T-cell (primary cell): ENCODE measurements at regions not wholly inside any gene's neighbourhood (a gene's known extent, or its start where the extent isn't known, plus 50 kb on each side); places are given as distances from the start of the nearest gene placed in this dataset.
"Not testable (repeated sequence)": the region's sequence is repeated elsewhere in the genome, so short reads cannot be mapped to it uniquely, and the experiment has no call there.

Source experiments
- ATAC-seq, 4 experiments: fragments of 200-7000 bp in 3 of 4; fragments of 150-1000 bp in 1 of 4; cut with Tn5 transposase; replicated peaks in 1 of 4; 1 replicate in 3 of 4; 2 replicates in 1 of 4; pipeline ENCODE4 v1.10.0; 2021; ENCODE audit warnings: moderate library complexity in 3 of 4, mild to moderate bottlenecking in 2 of 4, moderate number of reproducible peaks in 1 of 4
- CTCF ChIA-PET, 2 donors: fragments of 300-600 bp; sonication (Branson Sonifier 250); formaldehyde crosslinking; loops; one replicate each; lab custom pipeline; 2022; ENCODE audit warnings: antibody characterized with exemption in 2 of 2; lab: Charles Lee
- POLR2A ChIA-PET, 2 donors: fragments of 300-600 bp; sonication (Branson Sonifier 250); formaldehyde crosslinking; loops; one replicate each; lab custom pipeline; 2022; ENCODE audit warnings: antibody characterized with exemption in 2 of 2; lab: Charles Lee
- DNase-seq, 35 experiments: peaks; one replicate each; pipeline versions ENCODE4 v3.0.0 to v3.0.0-alpha.2; 2013 to 2023
- H3K27ac ChIP-seq: one replicate; pipeline ENCODE4 v1.5.1; 2013; ENCODE audit warnings: low read length
- H3K27me3 ChIP-seq, 2 experiments: replicated peaks in 1 of 2; 1 replicate in 1 of 2; 2 replicates in 1 of 2; pipeline versions ENCODE4 v1.6.1 to v1.7.0; 2013; ENCODE audit warnings: low read length in 1 of 2, mixed read lengths in 1 of 2; ENCODE audit not compliant: control insufficient read depth in 2 of 2, insufficient read depth in 2 of 2; ENCODE audit errors: extremely low read depth in 1 of 2
- H3K36me3 ChIP-seq, 2 donors: 1 replicate in 1 of 2; 2 replicates in 1 of 2; pipeline versions ENCODE4 v1.6.1 to v1.7.0; 2013; ENCODE audit warnings: low read length in 1 of 2; ENCODE audit not compliant: control insufficient read depth in 2 of 2, insufficient read depth in 1 of 2; ENCODE audit errors: extremely low read depth in 1 of 2
- H3K4me1 ChIP-seq, 2 experiments: 1 replicate in 1 of 2; 2 replicates in 1 of 2; pipeline versions ENCODE4 v1.6.1 to v1.7.0; 2013; ENCODE audit warnings: low read length in 2 of 2, mixed read lengths in 1 of 2; ENCODE audit not compliant: insufficient read depth in 2 of 2, control insufficient read depth in 1 of 2; ENCODE audit errors: extremely low read depth in 1 of 2
- H3K4me3 ChIP-seq, 2 donors: 1 replicate in 1 of 2; 2 replicates in 1 of 2; pipeline versions ENCODE4 v1.5.1 to v1.7.0; 2013; ENCODE audit warnings: mild to moderate bottlenecking in 2 of 2, low read length in 1 of 2, moderate library complexity in 1 of 2; ENCODE audit not compliant: control insufficient read depth in 1 of 2; ENCODE audit errors: extremely low read depth in 1 of 2
- H3K9me3 ChIP-seq: 2 replicates; pipeline ENCODE4 v1.7.0; 2013
- H3K27ac Mint-ChIP-seq, 2 donors: one replicate each; pipeline ENCODE4 v1.8.0; 2020 to 2021; ENCODE audit warnings: mild to moderate bottlenecking in 2 of 2, mixed read lengths in 2 of 2
- H3K27me3 Mint-ChIP-seq, 2 donors: one replicate each; pipeline ENCODE4 v1.8.0; 2021 to 2022; ENCODE audit warnings: mixed read lengths in 2 of 2
- H3K36me3 Mint-ChIP-seq: one replicate; pipeline ENCODE4 v1.8.0; 2021; ENCODE audit warnings: mixed read lengths
- H3K4me1 Mint-ChIP-seq, 3 donors: one replicate each; pipeline ENCODE4 v1.8.0; 2020 to 2022; ENCODE audit warnings: mixed read lengths in 3 of 3, mild to moderate bottlenecking in 1 of 3
- H3K4me3 Mint-ChIP-seq, 3 donors: one replicate each; pipeline ENCODE4 v1.8.0; 2020 to 2022; ENCODE audit warnings: mild to moderate bottlenecking in 3 of 3, mixed read lengths in 3 of 3, moderate library complexity in 3 of 3
- H3K9me3 Mint-ChIP-seq, 3 donors: one replicate each; pipeline ENCODE4 v1.8.0; 2020 to 2022; ENCODE audit warnings: mixed read lengths in 3 of 3
- WGBS: methylation state at CpG from one replicate; pipeline ENCODE4 v1.1.5; 2013; ENCODE audit warnings: missing lambda C conversion rate; ENCODE audit not compliant: insufficient coverage; 5-methylcytosine and 5-hydroxymethylcytosine counted together

DNA sequence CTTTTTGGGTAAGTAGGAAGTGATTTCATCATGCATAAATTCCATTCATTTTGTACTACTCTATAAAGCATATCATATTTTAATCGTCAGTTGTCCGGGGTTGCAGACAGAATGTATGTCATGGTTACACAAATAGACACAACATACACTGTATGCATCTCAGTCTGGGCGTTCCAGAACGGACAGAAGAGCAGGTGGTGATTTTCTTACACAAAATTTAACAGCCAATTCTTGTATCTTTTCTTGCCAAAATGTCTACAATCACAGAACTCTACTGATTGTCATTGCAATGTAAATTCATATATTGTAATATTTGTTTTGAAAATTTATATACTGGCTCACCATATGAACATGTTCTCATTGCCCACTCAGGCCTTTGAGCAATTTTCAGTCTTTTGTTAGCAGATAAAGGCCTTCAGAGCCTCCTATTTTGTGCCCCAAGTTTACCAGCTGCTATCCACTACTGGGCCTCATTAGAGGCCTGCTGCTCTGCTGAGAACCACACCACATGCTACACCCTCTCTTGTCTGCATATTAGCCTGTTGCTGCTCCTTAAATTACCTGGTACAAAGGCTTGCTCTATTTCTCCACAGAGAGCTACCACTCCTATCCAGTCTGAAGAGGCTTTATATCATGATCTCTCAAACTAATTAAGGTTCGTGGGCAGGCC, 61.5 kb downstream of the PRDM13 start:
- ATAC-seq (no peak), DNase-seq (no peak)
- H3K4me1 Mint-ChIP-seq, result no peaks in the 10 kb centered on the region
- no peak overlapping the region for H3K27ac Mint-ChIP-seq
- 80% methylated on average over 2 of the region's 5 CpGs for WGBS
- Histone ChIP-seq H3K9me3 (no peaks in the 10 kb centered on the region), H3K27me3 (no peaks in the 10 kb centered on the region), H3K27ac (no peak overlapping the region), H3K4me1 (no peaks in the 10 kb centered on the region), H3K4me3 (no peak overlapping the region), H3K36me3 (no peaks in the 10 kb centered on the region)
- H3K9me3 Mint-ChIP-seq, result no peaks in the 10 kb centered on the region
- ChIA-PET POLR2A (no interaction called here), CTCF (no interaction called here)
- H3K36me3 Mint-ChIP-seq, result no peaks in the 10 kb centered on the region
- no peak overlapping the region for H3K4me3 Mint-ChIP-seq
- H3K27me3 Mint-ChIP-seq, result peaks cover 4 to 17% of the 10 kb centered on the region in 2 donors

DNA sequence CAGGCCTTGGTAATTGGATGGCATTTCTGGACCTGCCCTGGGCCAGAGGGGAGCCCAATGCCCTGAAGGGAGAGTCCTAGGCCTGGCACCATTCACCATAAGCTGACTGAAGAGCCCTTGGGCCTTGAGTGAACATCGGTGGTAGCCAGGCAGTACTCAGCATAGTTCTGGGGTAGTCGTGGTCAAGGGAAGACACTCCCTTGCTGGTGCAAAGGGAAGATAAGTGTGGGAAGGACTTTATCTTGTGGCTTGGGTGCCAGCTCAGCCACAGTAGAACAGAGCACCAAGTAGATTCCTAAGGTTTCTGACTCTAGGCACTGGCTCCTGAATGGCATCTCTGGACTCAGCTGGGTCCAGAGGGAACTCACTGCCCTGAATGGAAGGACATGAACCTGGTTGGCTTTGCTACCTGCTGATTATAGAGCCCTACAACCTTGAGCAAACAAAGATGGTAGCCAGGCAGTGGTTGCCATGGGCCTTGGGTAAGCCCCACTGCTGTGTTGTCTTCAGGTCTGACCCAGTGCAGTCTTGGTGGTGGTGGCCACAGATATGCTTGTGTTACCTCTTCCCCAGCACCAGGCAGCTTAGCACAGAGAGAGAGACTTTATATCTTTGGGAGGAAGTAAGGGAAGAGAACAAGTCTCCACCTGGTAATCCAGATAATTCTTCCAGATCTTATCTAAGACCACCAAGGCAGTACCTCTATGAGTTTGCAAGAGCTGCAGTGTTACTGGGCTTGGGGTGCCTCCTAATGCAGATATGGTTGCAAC, 83.5 kb downstream of the PRDM13 start:
- Histone ChIP-seq H3K27ac (no peak overlapping the region), H3K36me3 (no peaks in the 10 kb centered on the region), H3K4me1 (no peaks in the 10 kb centered on the region), H3K27me3 (peaks cover 0 to 11% of the 10 kb centered on the region in 2 experiments), H3K4me3 (no peak overlapping the region), H3K9me3 (no peaks in the 10 kb centered on the region)
- 69% methylated on average over 2 of the region's 2 CpGs for WGBS
- H3K36me3 Mint-ChIP-seq, result no peaks in the 10 kb centered on the region
- no peak overlapping the region for H3K4me3 Mint-ChIP-seq
- ATAC-seq (no peak), DNase-seq (no peak)
- H3K9me3 Mint-ChIP-seq, result peaks cover 4 to 16% (median 6%) of the 10 kb centered on the region in 3 donors
- no peak overlapping the region for H3K27ac Mint-ChIP-seq
- no peaks in the 10 kb centered on the region for H3K4me1 Mint-ChIP-seq
- ChIA-PET CTCF (no interaction called here), POLR2A (interaction anchor here in 1 of 2 donors (0.6 kb wide), 2 partner anchors 146 to 1741 kb away, joined by 3 to 5 read pairs; no protein-coding TSS in a partner anchor)
- H3K27me3 Mint-ChIP-seq, result peaks cover 24 to 28% of the 10 kb centered on the region in 2 donors

DNA sequence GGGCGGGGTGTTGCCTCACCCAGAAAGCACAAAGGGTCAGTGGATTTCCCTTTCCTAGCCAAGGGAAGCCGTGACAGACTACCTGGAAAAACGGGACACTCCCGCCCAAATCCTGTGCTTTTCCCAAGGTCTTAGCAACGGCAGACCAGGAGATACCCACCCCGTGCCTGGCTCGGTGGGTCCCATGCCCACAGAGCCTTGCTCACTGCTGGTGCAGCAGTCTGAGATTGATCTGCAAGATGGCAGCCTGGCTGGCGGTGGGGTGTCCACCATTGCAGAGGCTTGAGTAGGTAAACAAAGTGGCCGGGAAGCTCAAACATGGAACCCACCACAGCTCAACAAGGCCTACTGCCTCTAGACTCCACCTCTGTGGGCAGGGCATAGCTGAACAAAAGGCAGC, 95.7 kb downstream of the PRDM13 start:
- H3K9me3 Mint-ChIP-seq, DNase-seq, H3K4me1 ChIP-seq, ATAC-seq, POLR2A ChIA-PET, H3K4me3 Mint-ChIP-seq, H3K9me3 ChIP-seq, H3K27ac ChIP-seq, CTCF ChIA-PET, H3K4me3 ChIP-seq, H3K36me3 ChIP-seq, H3K4me1 Mint-ChIP-seq, H3K36me3 Mint-ChIP-seq, H3K27ac Mint-ChIP-seq: not testable (repeated sequence)
- H3K27me3 ChIP-seq, result peaks cover 0 to 12% of the 10 kb centered on the region in 2 experiments
- 82% methylated on average over 7 of the region's 9 CpGs for WGBS
- H3K27me3 Mint-ChIP-seq, result peaks cover 24 to 27% of the 10 kb centered on the region in 2 donors

DNA sequence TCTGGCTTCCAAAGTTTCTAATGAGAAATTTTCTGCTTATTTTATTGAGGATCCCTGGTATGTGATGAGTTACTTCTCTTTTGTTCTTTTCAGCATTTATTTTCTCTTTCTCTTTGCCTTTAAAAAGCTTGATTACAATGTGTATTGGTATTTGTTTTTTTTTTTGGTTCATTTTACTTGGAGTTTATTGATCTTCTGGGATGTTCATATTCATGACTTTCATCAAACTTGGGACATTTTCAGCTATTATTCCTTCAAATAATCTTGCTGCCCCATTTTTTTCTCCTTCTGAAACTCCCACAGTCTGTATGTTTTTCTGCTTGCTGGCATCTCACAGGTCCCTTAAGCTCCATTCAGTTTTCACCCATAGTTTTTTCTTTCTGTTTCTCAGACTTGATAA, 102.4 kb downstream of the PRDM13 start:
- Histone ChIP-seq H3K27me3 (no peaks in the 10 kb centered on the region), H3K4me3 (no peak overlapping the region), H3K27ac (no peak overlapping the region), H3K9me3 (no peaks in the 10 kb centered on the region), H3K4me1 (no peaks in the 10 kb centered on the region), H3K36me3 (no peaks in the 10 kb centered on the region)
- Mint-ChIP-seq H3K36me3 (no peaks in the 10 kb centered on the region), H3K27ac (no peak overlapping the region), H3K27me3 (peaks cover 3 to 14% of the 10 kb centered on the region in 2 donors), H3K4me3 (no peak overlapping the region), H3K4me1 (no peaks in the 10 kb centered on the region), H3K9me3 (no peaks in the 10 kb centered on the region)
- ChIA-PET POLR2A (no interaction called here), CTCF (interaction anchor here in 1 of 2 donors (1.3 kb wide), 1 partner anchor 38 kb away, joined by 3 read pairs; no protein-coding TSS in a partner anchor)
- ATAC-seq (no peak), DNase-seq (no peak)

DNA sequence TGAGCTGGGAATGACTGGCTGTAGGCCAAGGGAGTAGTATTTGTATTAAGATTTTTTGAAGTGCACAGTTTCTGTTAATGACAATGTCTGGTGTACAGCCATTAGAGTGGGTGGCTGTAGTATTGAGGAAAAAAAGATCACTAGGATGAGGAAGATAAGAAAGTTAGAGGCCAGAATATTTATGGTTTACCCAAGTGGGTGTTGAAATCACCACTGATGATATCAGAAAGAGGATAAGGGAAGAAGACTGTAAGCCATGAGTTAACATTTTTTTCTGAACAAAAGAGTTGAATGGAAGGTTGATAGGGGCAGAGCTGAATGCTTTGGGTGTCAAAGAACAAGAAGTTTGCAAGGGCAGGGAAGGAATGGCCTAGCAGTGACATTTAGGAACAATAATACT, 104.7 kb downstream of the PRDM13 start:
- Mint-ChIP-seq H3K9me3 (peaks cover 0 to under 1% (median 0%) of the 10 kb centered on the region in 3 donors), H3K27ac (no peak overlapping the region), H3K4me1 (no peaks in the 10 kb centered on the region), H3K36me3 (no peaks in the 10 kb centered on the region), H3K27me3 (peaks cover 4 to 13% of the 10 kb centered on the region in 2 donors), H3K4me3 (no peak overlapping the region)
- DNase-seq, result no peak
- H3K36me3 ChIP-seq, result no peaks in the 10 kb centered on the region
- no peaks in the 10 kb centered on the region for H3K27me3 ChIP-seq
- no peak for ATAC-seq
- ChIA-PET CTCF (no interaction called here), POLR2A (interaction anchor here in 1 of 2 donors (0.6 kb wide), 1 partner anchor 774 kb away, joined by 4 read pairs; no protein-coding TSS in a partner anchor)
- H3K9me3 ChIP-seq, result peaks cover under 1% of the 10 kb centered on the region
- H3K4me1 ChIP-seq, result no peaks in the 10 kb centered on the region
- no peak overlapping the region for H3K4me3 ChIP-seq
- no peak overlapping the region for H3K27ac ChIP-seq

DNA sequence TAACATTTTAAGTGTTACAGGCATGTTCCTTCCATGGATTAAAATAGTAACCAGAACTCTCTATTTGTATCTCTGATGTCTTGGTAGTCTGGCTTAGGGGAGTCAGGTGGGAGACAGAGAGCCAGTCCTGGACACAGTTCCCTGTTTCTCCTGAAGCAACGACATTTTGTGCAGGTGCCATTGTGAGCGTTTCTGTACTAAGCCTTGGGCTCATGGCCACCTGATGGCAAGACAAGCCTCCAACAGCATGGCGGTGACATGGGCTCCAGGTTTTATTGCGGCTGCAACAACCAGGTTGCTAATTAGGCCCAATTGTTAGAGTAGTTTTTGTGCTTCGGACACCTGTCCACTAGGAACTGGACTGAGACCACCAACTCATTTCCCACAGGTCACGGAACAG, 105.3 kb downstream of the PRDM13 start:
- Mint-ChIP-seq H3K4me3 (no peak overlapping the region), H3K27ac (no peak overlapping the region), H3K9me3 (peaks cover 0 to 6% (median 5%) of the 10 kb centered on the region in 3 donors), H3K27me3 (peaks cover 6 to 13% of the 10 kb centered on the region in 2 donors), H3K36me3 (no peaks in the 10 kb centered on the region), H3K4me1 (no peaks in the 10 kb centered on the region)
- Histone ChIP-seq H3K4me1 (no peaks in the 10 kb centered on the region), H3K27ac (no peak overlapping the region), H3K36me3 (no peaks in the 10 kb centered on the region), H3K9me3 (peaks cover 2% of the 10 kb centered on the region), H3K4me3 (no peak overlapping the region), H3K27me3 (no peaks in the 10 kb centered on the region)
- no peak for DNase-seq
- ATAC-seq, result no peak
- WGBS, result 80% methylated on average over 2 of the region's 6 CpGs
- ChIA-PET POLR2A (no interaction called here), CTCF (no interaction called here)
